D721Med (cell line): ENCODE measurements at regions not wholly inside any gene's neighbourhood (a gene's known extent, or its start where the extent isn't known, plus 50 kb on each side); places are given as distances from the start of the nearest gene placed in this dataset.

Experiments
- DNase-seq: peaks from one replicate; pipeline ENCODE4 v3.0.0; 2011; ENCODE audit warnings: low spot score; ENCODE audit not compliant: insufficient read length
- FAIRE-seq: peaks from 2 replicates; lab custom pipeline; 2011; peaks lifted over from hg19 to GRCh38; lab: Jason Lieb, UNC
- CTCF ChIP-seq: IDR thresholded peaks from 2 replicates; pipeline ENCODE4 v1.5.1; 2012; ENCODE audit warnings: mild to moderate bottlenecking, control low read depth; ENCODE audit not compliant: insufficient read depth; ENCODE audit errors: missing control alignments

- DNase-seq (no peak), FAIRE-seq (no peak)
- TF ChIP-seq CTCF, result no peak
These were observed 50.9 kb upstream of the TM9SF2 start for GRCh38 chr13:99450416-99450815.
